HUDEP-2 (cell line): ENCODE measurements at regions not wholly inside any gene's neighbourhood (a gene's known extent, or its start where the extent isn't known, plus 50 kb on each side); places are given as distances from the start of the nearest gene placed in this dataset.
A peak's percentile ranks its signal among the peaks of the same experiment; 100 is the strongest.
"Not testable (repeated sequence)": the region's sequence is repeated elsewhere in the genome, so short reads cannot be mapped to it uniquely, and the experiment has no call there.

ENCODE experiments used
- DNase-seq, 76 experiments: peaks; one replicate each; lab custom pipeline; 2025; ENCODE audit not compliant: unreplicated experiment in 76 of 76; lab: John Stamatoyannopoulos, UW

DNA sequence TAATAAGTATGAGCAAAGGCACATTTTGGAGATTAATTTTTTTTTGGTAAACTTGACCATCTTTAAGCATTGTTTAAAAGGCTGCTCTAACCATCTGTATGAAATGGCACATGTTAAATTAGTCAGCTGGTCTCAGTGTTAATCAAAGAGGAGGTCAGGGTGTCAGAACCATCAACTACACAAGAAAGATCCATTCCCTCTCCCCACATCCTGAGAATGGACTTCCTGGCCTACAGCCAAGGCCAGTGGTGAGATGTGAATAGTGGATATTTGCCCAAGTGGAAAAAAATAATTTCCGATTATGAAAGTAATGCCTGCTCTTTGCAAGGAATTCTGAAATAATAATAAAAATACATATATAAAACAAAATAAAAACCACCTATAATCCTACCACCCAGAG, 641.7 kb downstream of the NR2F2 start:
- no peak for DNase-seq

DNA sequence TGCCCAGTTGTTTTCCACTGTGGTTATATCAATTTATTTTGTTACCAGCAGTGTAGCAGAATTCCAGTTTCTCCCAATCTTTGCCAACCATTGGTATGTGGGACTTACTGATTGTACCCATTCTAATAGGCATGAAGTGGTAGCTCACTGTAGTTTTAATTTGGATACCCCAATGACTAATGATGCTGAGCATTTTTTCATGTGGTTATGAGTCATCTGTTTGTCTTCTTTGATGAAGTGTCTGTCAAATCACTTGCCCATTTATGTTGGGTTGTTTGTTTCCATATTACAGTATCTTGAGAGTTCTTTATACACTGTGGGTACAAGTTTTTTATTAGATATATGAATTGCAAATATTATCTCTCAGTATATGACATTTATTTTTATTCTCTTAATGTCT, 644.3 kb downstream of the NR2F2 start:
- no peak for DNase-seq

DNA sequence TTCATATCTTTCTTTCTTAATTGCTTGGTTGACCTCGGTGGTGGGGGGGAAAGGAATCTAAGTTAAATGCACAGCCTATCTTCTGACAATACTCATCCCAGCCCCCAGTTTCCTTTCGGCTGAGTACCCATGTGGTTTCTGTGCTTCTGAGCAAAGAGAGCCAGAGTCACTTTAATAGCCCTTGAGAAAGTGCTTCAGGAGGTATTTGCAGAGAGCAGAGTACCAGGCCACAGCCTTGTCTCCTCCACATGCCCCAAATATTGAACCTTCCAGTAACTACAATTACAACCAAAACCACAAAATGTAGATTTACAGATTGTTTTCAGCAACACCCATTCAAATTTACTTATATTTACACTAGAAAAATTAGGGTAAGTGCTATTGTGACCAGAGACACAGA, 647.4 kb downstream of the NR2F2 start:
- no peak for DNase-seq

DNA sequence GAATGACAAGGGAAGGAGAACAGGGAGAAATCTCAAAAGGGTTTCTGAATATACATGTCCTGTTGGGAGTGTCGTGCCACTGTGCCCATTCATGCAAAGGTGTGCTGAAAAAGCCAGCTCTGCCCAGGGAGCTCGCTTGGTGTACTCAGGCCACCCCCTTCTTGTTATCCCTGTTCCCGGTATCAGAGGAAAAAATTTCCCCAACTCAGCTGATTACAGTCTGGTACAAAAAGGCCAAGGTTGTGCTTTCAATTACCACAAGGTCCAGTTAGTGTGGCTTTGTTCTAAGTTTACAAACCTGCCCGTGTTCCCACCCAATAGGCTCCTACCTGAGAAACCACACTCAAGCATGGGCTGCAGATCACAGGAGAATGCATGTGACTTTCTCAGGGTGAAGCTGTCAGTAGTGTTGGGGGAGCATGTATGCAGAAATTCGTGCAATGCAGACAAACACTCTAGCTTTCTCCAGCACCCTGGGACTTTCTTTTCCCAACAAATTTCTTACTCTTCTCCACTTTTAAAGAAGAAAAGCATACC, 648.5 kb downstream of the NR2F2 start:
- no peak for DNase-seq

DNA sequence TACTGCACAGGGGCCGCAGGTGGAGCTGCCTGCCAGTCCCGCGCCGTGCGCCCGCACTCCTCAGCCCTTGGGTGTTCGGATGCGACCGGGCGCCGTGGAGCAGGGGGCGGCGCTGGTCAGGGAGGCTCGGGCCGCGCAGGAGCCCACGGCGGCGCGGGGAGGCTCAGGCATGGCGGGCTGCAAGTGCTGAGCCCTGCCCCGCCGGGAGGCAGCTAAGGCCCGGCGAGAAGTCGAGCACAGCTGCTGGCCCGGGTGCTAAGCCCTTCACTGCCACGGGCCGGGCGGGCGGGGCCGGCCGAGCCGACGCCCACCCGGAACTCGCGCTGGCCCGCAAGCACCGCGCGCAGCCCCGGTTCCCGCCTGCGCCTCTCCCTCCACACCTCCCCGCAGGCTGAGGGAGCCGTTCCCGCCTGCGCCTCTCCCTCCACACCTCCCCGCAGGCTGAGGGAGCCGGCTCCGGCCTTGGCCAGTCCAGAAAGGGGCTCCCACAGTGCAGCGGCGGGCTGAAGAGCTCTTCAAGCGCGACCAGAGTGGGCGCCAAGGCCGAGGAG, 653.7 kb downstream of the NR2F2 start:
- not testable (repeated sequence) for DNase-seq

DNA sequence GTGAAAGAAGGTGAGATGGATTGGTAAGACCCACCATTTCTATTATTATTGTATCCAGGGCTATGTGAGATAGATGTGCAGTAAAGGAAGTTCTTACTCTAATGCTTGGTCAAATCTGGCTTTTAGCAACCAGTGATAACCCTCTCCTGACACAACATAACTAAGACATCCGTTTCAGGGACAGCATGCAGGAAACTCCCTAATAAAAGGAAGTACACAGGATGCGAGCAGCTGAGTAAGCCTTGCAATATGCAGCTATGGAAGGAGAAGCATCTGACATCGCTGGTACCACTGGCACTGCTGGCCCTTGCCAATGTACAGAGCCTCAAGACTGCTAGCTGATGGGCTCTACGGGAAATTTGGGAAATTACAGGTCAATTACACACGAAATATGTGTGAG, 662.3 kb downstream of the NR2F2 start:
- no peak for DNase-seq

DNA sequence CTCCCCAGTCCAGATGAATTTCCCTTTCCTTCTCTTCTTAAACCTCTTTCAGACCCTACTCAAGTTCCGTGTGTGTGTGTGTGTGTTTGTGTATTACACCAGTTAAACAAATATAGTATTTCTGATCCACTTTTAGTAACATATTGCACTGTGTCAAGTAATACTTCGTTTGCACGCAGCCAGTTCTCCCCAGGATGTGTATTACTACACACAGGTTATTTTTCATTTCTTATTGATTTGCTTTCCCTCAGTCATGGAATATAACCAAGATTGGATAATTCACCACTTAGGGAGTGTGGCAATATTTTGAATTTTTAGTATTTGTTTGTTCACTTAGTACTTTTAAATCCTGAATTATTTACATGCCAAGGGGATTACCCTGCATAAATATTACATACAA, 667.0 kb downstream of the NR2F2 start:
- no peak for DNase-seq

DNA sequence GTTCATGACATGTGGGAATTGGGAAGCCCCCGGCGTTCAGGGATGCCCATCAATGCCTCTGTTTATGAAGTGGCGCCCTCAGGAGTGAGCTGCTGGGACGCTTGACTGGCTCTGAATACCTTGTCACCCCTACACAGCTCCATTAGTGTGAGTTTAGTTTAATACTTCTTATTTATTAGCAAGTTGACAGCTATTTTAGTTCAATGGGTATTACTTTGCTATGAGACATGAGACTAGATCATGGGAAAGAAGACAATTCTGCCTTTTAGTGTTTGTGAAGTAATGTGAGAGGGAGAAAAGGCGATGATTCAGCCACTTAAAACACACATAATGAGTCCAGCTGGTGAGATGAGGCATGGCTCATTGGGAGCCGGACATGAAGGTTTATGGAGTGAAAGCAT, 678.5 kb downstream of the NR2F2 start:
- no peak for DNase-seq

DNA sequence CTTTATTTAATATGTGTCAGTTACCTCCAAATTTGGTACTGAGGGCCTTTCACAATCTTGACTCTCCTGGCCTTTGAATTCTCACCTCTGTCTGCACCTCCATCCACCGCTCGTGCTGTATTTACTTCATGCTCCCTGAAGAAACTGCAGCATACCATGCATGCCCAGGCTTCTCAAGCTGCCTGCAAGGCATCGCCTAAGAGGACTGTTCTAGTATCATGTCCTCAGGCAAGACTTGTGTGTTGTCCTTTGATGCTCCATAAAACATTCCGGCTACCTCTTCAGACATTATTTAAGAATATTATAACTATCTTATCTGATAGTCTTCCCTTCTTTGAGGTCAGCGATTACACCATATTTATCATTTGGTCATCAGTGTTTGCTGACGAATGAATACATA, 682.5 kb downstream of the NR2F2 start:
- no peak for DNase-seq

DNA sequence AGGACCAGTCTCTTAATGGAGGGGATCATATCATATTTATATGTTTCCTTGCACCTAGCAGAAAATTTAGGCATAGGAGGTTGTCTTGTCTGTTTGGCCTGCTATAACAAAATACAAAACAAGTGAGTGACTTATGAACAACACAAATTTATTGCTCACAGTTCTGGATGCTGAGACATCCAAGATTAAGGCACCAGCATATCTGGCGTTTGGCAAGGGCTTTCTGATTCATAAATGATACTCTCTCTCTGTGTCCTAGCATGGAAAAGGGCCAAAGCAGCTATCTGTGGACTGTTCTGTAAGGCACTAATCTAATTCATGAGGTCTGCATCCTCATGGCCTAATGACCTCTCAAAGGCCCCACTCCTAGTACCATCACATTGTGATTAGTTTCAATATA, 683.0 kb downstream of the NR2F2 start:
- no peak for DNase-seq

DNA sequence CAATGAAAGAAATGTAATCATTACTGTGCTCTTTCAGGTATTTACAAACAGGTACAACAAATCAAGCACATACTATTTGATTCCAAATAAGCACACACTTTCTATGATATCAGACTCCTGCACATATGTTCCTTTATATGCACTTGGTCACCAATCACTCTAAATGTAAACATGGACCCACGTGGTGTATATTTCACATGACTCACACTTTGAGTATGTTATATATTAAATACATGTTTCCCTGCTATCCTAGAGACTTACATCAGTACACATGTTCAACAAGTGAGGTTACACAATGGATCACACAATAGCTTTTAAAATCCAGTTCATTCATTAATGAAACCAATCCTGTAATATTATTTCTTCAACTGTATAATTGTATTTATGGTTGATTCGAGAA, 683.5 kb downstream of the NR2F2 start:
- DNase-seq: no peak

DNA sequence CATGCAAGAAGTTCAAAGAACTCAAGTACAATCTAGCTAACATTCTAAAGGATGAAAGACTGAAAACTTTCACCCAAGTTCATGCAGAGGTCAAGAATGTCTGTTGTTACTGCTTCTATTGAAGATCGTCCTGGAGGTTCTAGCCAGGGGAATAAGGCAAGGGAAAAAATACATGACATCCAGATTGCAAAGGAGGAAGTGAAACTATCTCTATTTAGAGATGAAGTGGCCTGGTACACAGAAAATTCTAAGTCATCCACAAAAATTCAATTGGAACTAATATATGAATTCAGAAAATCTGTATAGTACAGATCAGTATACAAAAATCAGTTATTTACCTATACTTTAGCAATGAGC, 693.0 kb downstream of the NR2F2 start:
- DNase-seq: no peak

DNA sequence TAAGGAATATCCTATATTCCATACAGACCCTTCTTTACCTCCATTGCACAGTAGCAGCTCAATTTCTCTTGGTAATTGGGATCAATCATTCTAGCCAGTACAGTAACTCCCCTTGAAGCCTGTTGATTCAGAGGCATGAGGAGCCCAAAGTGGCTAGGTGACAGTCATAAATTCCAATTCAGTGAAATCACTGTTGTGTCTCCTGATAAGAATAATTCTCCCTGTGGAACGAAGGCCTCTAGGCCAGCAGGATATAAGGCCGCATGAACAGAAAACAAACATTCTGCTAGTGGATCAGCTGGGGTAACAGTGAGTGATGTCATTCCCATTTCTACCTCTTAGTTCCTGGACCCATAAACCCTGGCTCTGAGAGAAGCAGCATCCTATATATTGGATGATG, 696.3 kb downstream of the NR2F2 start:
- no peak for DNase-seq

DNA sequence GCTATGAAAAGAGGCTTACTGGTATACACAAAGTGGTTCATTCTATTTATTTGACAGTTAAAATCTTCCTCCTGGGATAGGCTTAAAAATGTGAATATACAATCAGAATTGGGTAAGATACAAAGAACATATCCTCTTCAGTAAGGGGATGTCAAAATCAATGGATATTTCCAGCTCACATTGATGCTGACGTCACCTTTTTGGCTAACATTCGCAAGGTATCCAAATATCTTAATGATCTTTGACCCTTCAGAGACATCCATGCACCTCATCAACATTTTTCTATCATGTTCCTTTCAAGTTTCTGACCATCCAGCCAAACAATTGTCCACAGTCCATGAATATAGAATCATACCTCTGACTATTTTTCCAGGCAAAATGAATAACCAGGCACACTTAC, 697.3 kb downstream of the NR2F2 start:
- no peak for DNase-seq

DNA sequence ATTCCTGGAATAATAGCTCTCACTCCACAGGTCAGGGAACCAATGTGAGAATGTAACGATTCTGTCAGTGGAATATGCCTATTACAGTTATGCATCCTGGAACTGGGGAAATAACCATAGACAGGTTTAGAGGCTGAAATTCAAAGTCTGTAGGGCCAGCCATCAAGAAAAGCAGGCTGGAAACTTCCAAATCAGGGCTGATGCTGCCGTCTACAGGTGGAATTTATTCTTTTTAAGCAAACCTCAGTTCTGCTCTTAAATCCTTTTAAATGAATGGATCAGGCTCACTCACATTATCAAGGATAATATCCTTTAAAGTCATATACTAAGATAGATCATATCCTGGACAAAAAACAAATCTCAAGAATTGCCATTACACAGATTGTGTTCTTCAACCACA, 699.8 kb downstream of the NR2F2 start:
- DNase-seq: peak in 3 of 76 experiments; percentile 5 to 20 (median 6)

DNA sequence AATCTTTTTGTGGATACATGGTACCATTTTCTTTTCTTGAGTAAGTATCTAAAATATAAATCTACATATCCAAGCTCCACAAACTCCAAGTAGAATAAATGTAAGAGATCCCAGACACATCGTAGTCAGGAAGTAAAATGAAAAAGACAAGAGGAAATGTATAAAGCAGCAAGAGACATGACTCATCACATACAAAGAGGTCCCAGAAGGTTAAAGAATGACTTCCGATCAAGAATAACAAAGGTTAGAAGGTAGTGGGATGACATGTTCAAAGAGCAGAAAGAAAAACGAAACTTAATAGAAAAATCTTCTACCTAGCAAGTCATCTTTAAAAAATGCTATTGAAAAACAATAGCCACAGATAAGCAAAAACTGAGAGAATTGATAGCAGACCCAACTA, 705.8 kb downstream of the NR2F2 start:
- DNase-seq: no peak

DNA sequence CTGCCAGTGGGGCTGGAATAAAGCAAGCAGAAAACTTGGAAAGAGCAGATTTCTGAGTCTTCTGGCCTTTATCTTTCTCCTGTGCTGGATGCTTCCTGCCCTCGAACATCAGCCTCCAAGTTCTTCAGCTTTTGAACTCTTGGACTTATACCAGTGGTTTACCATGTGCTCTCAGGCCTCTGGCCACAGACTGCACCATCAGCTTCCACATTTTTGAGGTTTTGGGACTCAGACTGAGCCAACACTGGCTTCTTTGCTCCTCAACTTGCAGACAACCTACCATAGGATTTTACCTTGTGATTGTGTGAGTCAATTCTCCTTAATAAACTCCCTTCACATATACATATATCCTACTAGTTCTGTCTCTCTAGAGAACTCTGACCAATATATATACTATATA, 706.6 kb downstream of the NR2F2 start:
- DNase-seq: no peak

DNA sequence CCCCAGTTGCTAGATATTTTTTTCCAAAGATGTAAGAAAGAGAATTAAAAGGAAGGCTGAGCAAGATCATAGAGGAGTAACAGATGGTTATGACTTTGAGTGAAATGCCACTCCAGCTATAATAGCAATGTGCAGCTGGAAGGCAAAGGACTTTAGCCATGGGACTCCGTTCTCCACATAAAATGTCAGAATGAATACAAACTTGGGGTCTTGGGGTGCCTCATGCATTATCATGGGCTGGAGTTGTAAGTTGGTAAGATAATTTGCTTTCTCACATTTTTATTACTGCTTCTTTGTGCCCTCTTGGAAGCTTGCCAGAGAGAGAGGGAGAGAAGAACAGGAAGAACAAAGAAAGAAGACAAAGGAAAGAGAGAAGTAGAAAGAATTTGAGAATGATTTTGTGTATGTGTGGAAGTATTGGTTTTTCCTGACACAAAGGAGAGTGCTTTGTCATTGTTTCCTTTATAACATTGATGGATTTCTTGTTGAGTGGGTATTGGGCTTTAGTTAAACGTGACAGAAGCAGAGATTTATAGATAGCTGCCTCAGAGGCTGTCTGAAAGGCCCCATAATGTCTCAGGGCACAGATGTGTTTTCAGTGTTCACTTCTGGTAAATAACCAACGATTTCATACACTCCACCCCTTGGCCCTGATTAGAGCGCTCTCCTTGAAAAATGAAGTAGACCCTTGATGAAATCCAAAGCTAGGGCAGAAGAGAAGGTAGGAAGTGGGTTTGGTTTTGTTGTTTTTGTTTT, 715.3 kb downstream of the NR2F2 start:
- DNase-seq: no peak

DNA sequence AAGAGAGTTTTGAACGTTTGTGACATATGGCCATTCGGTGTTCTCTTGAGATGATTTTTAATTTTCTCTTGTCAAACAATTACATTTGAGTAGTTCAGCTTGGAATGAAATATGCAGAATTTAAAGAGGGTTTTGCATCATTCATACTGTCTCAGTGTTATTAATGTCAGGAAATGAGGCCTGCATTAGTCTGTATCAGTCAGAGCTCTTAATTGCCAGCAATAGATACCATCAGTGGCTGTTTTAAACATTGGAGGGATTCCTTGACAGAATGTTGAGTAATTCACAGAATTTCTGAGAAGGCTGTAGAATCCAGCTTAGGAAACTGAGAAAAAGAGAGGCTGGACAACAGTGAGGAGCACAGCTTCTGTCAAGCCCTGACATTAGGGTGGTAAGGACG, 722.0 kb downstream of the NR2F2 start:
- no peak for DNase-seq

DNA sequence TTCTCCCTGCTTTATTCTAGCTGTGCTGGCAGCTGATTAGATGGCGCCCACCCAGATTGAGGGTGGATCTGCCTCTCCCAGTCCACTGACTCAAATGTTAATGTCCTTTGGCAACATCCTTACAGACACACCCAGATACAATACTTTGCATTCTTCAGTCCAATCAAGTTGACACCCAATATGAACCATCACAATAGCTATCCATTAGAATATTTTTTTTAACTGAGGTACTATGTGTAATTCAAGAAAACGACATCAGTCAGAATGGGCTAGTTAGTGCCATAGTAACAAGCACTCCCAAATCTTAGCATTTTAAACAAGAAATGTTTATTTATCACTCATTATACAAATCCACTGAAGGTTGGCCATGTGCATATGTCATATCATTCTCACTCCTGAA, 723.1 kb downstream of the NR2F2 start:
- DNase-seq: no peak

DNA sequence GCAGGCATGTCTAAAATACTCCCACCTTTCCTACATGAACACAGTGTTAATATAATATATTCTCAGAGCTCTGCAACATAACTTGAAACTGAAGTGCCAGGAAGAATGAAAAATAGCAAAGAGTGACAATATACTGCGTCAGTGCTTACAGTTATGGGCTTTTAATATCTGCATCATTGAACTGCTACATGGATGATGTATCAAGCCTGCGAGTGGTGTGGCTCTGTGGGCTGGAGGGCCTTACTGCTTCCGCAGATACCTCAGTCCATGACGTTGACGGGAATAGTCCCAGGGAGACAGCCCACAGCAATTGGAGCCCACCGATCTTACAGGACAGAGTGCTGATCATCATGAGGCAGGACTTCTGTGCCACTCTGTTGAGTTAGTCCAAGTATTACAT, 727.0 kb downstream of the NR2F2 start:
- DNase-seq: no peak

DNA sequence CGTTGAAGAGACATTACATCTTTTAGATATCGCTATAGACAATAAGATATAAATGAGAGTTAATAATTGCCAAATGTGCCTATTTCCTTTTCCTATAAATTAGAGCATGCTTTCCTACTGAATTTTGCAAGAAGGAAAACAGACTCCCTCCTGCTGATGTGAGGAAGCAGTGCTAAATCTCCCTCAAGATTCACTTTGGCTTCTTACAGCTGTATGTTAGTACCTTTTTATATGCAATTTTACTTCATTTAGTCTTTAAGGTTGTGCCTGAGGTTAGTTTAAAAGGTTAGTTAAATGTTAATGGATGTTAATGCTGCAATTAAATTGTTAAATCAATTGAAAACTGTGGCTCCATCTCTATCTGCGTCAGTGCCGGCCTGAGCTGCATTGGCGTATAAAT, 728.8 kb downstream of the NR2F2 start:
- no peak for DNase-seq

DNA sequence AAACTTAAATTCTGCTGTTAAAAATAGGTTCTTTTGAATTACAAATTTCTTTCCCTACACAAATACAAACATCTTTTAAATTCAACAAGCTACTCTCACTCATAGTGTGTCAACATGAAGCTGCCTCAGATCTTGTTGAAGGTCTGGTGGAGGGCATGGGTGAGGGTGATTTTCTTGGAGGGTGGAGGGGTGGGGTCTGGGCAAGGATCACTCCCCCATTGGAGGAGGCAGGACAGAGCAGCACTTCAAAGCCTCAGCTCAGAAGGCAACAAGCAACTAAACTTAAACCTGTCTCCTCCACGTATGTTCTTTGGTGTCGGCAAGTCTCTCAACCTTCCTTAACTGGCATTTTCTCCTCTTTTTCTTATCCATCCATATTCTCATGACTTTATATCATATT, 730.9 kb downstream of the NR2F2 start:
- no peak for DNase-seq
